OCI-LY7 (cell line): ENCODE measurements at regions not wholly inside any gene's neighbourhood (a gene's known extent, or its start where the extent isn't known, plus 50 kb on each side); places are given as distances from the start of the nearest gene placed in this dataset.

Source experiments
- BruUV-seq: library from RNA; stranded (reverse); fragments of 400-500 nt; replicated peaks from 2 replicates; lab custom pipeline; 2021; lab: Mats Ljungman, UMichigan
- CTCF ChIA-PET: fragments of 300-600 bp; sonication (Branson Sonifier 250); formaldehyde crosslinking; loops from one replicate; lab custom pipeline; 2022; ENCODE audit warnings: antibody characterized with exemption; ENCODE audit not compliant: unreplicated experiment; lab: Charles Lee
- POLR2A ChIA-PET: fragments of 300-600 bp; sonication (Branson Sonifier 250); formaldehyde crosslinking; loops from one replicate; lab custom pipeline; 2022; ENCODE audit warnings: antibody characterized with exemption; lab: Charles Lee
- DNase-seq: peaks from one replicate; pipeline ENCODE4 v3.0.0-alpha.2; 2015; ENCODE audit warnings: low spot score
- H2AFZ ChIP-seq: fragments of 200-600 bp; sonication (generic), shearing (Covaris generic); 2 replicates; pipeline ENCODE4 v1.6.1; 2014; ENCODE audit warnings: mild to moderate bottlenecking, antibody characterized with exemption, low read length, moderate library complexity
- H3K27ac ChIP-seq: fragments of 200-600 bp; sonication (generic); 2 replicates; pipeline ENCODE4 v1.5.1; 2014; ENCODE audit warnings: mixed run types, low read depth, mild to moderate bottlenecking, moderate library complexity, low read length, inconsistent platforms; ENCODE audit not compliant: poor library complexity, severe bottlenecking
- H3K36me3 ChIP-seq: fragments of 200-600 bp; sonication (generic); 2 replicates; pipeline ENCODE4 v1.6.1; 2014; ENCODE audit warnings: mild to moderate bottlenecking, antibody characterized with exemption, low read length, moderate library complexity, mixed read lengths; ENCODE audit not compliant: insufficient read depth
- H3K4me1 ChIP-seq: fragments of 200-600 bp; sonication (generic); 2 replicates; pipeline ENCODE4 v1.5.1; 2014; ENCODE audit warnings: mild to moderate bottlenecking, low read length; ENCODE audit not compliant: insufficient read depth, poor library complexity, severe bottlenecking
- H3K4me2 ChIP-seq: fragments of 200-600 bp; sonication (generic); 2 replicates; pipeline ENCODE4 v1.6.1; 2014; ENCODE audit warnings: mild to moderate bottlenecking, low read length
- H3K4me3 ChIP-seq: fragments of 200-600 bp; sonication (generic); 2 replicates; pipeline ENCODE4 v1.5.1; 2014; ENCODE audit warnings: mild to moderate bottlenecking, low read depth, low read length; ENCODE audit not compliant: poor library complexity, severe bottlenecking
- H3K79me2 ChIP-seq: fragments of 200-600 bp; sonication (generic); 2 replicates; pipeline ENCODE4 v1.6.1; 2016; ENCODE audit warnings: low read depth, mild to moderate bottlenecking, low read length, moderate library complexity, mixed read lengths; ENCODE audit not compliant: insufficient read depth
- H3K9me2 ChIP-seq: fragments of 200-600 bp; sonication (generic); 2 replicates; pipeline ENCODE4 v1.6.1; 2016; ENCODE audit warnings: mild to moderate bottlenecking, low read length, mixed read lengths; ENCODE audit not compliant: insufficient read depth
- H3K9me3 ChIP-seq: fragments of 200-600 bp; sonication (generic); 2 replicates; pipeline ENCODE4 v1.6.1; 2014; ENCODE audit warnings: mild to moderate bottlenecking, mixed run types, low read length, mixed read lengths
- H4K20me1 ChIP-seq: fragments of 200-600 bp; sonication (generic); 2 replicates; pipeline ENCODE4 v1.6.1; 2014; ENCODE audit warnings: mild to moderate bottlenecking, antibody characterized with exemption, low read length, moderate library complexity, mixed read lengths; ENCODE audit not compliant: insufficient read depth
- EZH2phosphoT487 ChIP-seq: fragments of 200-600 bp; sonication (generic); IDR thresholded peaks from 2 replicates; pipeline ENCODE4 v1.6.1; 2018; ENCODE audit warnings: low read depth, borderline replicate concordance, mild to moderate bottlenecking, mixed run types, antibody characterized with exemption, low read length, moderate library complexity, mixed read lengths
- intact Hi-C: fragments of 100-400 bp; cut with micrococcal nuclease; formaldehyde crosslinking; loops from one replicate; pipeline ENCODE4 v1.10.0; 2022; ENCODE audit not compliant: unreplicated experiment
- TF ChIP-seq, protein P1 (sequence below): fragments of 200-600 bp; sonication (generic); conservative IDR thresholded peaks from 2 replicates; pipeline ENCODE4 v1.5.1; 2014; ENCODE audit warnings: mild to moderate bottlenecking, antibody characterized with exemption, low read length, moderate library complexity, mixed read lengths

DNA sequence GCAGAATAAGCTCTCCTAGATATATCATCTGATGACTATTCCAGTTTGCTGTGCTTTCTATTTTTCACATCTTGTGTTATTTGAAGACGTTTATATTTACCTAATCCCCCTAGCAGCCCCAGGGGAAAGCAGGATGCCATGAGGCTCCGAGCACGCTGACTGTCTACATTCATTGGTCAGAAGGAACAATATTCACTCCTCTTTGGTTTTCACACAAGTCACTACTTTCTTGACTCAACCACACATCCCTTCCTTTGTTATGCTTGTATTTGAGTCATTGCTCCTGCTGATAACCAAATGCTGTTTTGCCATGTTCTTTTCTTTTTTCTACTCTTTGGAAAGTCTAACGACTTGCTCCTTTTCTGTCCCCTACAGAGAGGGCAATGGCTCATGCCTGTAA, 86.5 kb upstream of the SLC38A2 start:
- Histone ChIP-seq H3K4me3 (no peak overlapping the region), H2AFZ (no peak overlapping the region), H3K79me2 (no peaks in the 10 kb centered on the region), H3K4me2 (no peak overlapping the region), H4K20me1 (no peaks in the 10 kb centered on the region), H3K9me2 (no peaks in the 10 kb centered on the region), H3K36me3 (no peaks in the 10 kb centered on the region), H3K9me3 (no peaks in the 10 kb centered on the region), H3K4me1 (peaks cover 9% of the 10 kb centered on the region), H3K27ac (no peak overlapping the region)
- no peak for TF ChIP-seq EZH2phosphoT487
- TF ChIP-seq, protein P1, sequence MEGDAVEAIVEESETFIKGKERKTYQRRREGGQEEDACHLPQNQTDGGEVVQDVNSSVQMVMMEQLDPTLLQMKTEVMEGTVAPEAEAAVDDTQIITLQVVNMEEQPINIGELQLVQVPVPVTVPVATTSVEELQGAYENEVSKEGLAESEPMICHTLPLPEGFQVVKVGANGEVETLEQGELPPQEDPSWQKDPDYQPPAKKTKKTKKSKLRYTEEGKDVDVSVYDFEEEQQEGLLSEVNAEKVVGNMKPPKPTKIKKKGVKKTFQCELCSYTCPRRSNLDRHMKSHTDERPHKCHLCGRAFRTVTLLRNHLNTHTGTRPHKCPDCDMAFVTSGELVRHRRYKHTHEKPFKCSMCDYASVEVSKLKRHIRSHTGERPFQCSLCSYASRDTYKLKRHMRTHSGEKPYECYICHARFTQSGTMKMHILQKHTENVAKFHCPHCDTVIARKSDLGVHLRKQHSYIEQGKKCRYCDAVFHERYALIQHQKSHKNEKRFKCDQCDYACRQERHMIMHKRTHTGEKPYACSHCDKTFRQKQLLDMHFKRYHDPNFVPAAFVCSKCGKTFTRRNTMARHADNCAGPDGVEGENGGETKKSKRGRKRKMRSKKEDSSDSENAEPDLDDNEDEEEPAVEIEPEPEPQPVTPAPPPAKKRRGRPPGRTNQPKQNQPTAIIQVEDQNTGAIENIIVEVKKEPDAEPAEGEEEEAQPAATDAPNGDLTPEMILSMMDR: no peak
- CTCF ChIA-PET: no interaction called here
- no TSS peak for BruUV-seq
- intact Hi-C loops: no loop called here
- POLR2A ChIA-PET: no interaction called here
- DNase-seq: no peak

DNA sequence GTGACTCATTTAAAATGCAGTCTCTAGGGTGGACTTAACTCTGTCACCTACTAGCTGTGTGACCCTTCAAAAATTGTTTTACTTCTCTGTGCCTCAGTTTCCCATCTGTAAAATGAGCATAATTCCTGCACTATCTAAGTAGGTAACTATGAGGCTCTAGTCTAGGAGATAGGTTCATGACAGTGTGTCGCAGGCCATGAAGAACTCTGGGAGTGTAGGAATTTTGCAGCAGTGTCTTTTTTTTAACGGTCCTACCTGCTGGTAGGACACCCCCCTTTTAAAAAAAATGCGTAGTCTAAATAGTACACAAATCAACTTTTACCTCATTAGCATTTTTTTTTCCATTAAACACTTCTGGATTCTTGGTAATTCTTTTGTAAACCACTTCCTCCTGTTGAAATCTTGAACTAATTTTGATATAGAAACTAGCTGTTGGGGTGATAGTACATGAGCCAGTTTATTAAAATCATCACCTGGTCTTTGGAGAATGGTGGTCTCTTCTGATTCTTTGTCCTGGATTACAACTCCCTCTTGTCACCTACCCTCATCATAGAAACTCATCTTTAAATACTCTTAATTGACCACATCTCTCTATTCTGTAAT, 86.0 kb upstream of the SLC38A2 start:
- Histone ChIP-seq H3K4me2 (no peak overlapping the region), H3K36me3 (no peaks in the 10 kb centered on the region), H3K27ac (no peak overlapping the region), H2AFZ (no peak overlapping the region), H3K9me3 (no peaks in the 10 kb centered on the region), H3K79me2 (no peaks in the 10 kb centered on the region), H3K4me1 (peaks cover 9% of the 10 kb centered on the region), H3K4me3 (no peak overlapping the region), H4K20me1 (no peaks in the 10 kb centered on the region), H3K9me2 (no peaks in the 10 kb centered on the region)
- intact Hi-C loops: no loop called here
- BruUV-seq: no TSS peak
- DNase-seq: no peak
- CTCF ChIA-PET: no interaction called here
- POLR2A ChIA-PET: interaction anchor here (0.7 kb wide), 1 partner anchor 369 kb away, joined by 3 read pairs; no protein-coding TSS in a partner anchor
- TF ChIP-seq, protein P1: no peak
- no peak for TF ChIP-seq EZH2phosphoT487

GRCh38 chr12:46457958-46458357, 85.4 kb upstream of the SLC38A2 start:
- CTCF ChIA-PET: no interaction called here
- Histone ChIP-seq H2AFZ (no peak overlapping the region), H3K79me2 (no peaks in the 10 kb centered on the region), H3K4me2 (no peak overlapping the region), H3K4me1 (peaks cover 9% of the 10 kb centered on the region), H3K27ac (no peak overlapping the region), H3K36me3 (no peaks in the 10 kb centered on the region), H4K20me1 (no peaks in the 10 kb centered on the region), H3K4me3 (no peak overlapping the region), H3K9me2 (no peaks in the 10 kb centered on the region), H3K9me3 (no peaks in the 10 kb centered on the region)
- BruUV-seq: no TSS peak
- TF ChIP-seq, protein P1: no peak
- no peak for TF ChIP-seq EZH2phosphoT487
- intact Hi-C loops: no loop called here
- DNase-seq: no peak
- POLR2A ChIA-PET: interaction anchor here (0.7 kb wide), 2 partner anchors 109 to 368 kb away, joined by 3 read pairs; no protein-coding TSS in a partner anchor
